Heart left ventricle (tissue), 16 donors: ENCODE measurements at regions not wholly inside any gene's neighbourhood (a gene's known extent, or its start where the extent isn't known, plus 50 kb on each side); places are given as distances from the start of the nearest gene placed in this dataset.

ENCODE experiments used
- ATAC-seq, 4 donors: fragments of 200-7000 bp; cut with Tn5 transposase; one replicate each; pipeline ENCODE4 v1.9.1; 2020 to 2022; ENCODE audit warnings: moderate library complexity in 4 of 4, mild to moderate bottlenecking in 3 of 4, moderate number of reproducible peaks in 1 of 4
- DNase-seq, 5 donors: peaks; one replicate each; pipeline ENCODE4 v3.0.0-alpha.2; 2020
- H3K27ac ChIP-seq, 12 donors: fragments of 200-600 bp; sonication (generic) in 4 of 12; one replicate each; pipeline versions ENCODE4 v1.5.0 to v1.8.0; 2016 to 2022; ENCODE audit warnings: mild to moderate bottlenecking in 2 of 12
- H3K27me3 ChIP-seq, 9 donors: fragments of 200-600 bp; sonication (generic) in 2 of 9; one replicate each; pipeline versions ENCODE4 v1.5.1 to v1.8.0; 2016 to 2022; ENCODE audit warnings: mild to moderate bottlenecking in 3 of 9
- H3K36me3 ChIP-seq, 9 donors: fragments of 200-600 bp; sonication (generic) in 2 of 9; one replicate each; pipeline versions ENCODE4 v1.5.0 to v1.8.0; 2018 to 2022; ENCODE audit warnings: mild to moderate bottlenecking in 2 of 9
- H3K4me1 ChIP-seq, 12 donors: fragments of 200-600 bp; sonication (generic) in 4 of 12; one replicate each; pipeline versions ENCODE4 v1.5.0 to v1.8.0; 2016 to 2022; ENCODE audit warnings: mild to moderate bottlenecking in 3 of 12
- H3K4me3 ChIP-seq, 12 donors: fragments of 200-600 bp; sonication (generic) in 4 of 12; one replicate each; pipeline versions ENCODE4 v1.5.0 to v1.8.0; 2017 to 2022; ENCODE audit warnings: mild to moderate bottlenecking in 9 of 12, moderate library complexity in 4 of 12
- H3K9me3 ChIP-seq, 12 donors: fragments of 200-600 bp; sonication (generic) in 4 of 12; one replicate each; pipeline versions ENCODE4 v1.5.0 to v1.8.0; 2016 to 2022; ENCODE audit warnings: mild to moderate bottlenecking in 1 of 12
- CTCF ChIP-seq, 12 donors: fragments of 200-600 bp; sonication (generic) in 4 of 12; IDR thresholded peaks; one replicate each; pipeline versions ENCODE4 v1.5.0 to v1.8.0; 2018 to 2022; ENCODE audit warnings: antibody characterized with exemption in 12 of 12, mild to moderate bottlenecking in 5 of 12
- POLR2A ChIP-seq, 2 donors: fragments of 450-650 bp; IDR thresholded peaks; one replicate each; pipeline ENCODE4 v1.6.1; 2017; ENCODE audit warnings: antibody characterized with exemption in 2 of 2, mild to moderate bottlenecking in 2 of 2, moderate library complexity in 2 of 2
- WGBS, 4 donors: extraction: QIAGEN DNeasy Blood & Tissue Kit in 2 of 4; methylation state at CpG; one replicate each; pipeline versions ENCODE4 v1.1.5 to v1.1.7; 2013 to 2018; 5-methylcytosine and 5-hydroxymethylcytosine counted together
- intact Hi-C, 10 donors: fragments of 100-400 bp; cut with DNase I; formaldehyde crosslinking; loops; one replicate each; pipeline versions ENCODE4 v1.11.1 to v1.14.2; 2022
- donor health status: ischemic (EF 13 %, LVEDD 7.1; RV severe dilation, severe dysfunction).
- donor health status: healthy with polysubstance abuse.
- donor health status: DM: no; HTN: yes; CAD: no.
- donor health status: DM: no; HTN: no; CAD: no.
- donor health status: ischemic (EF 25% LVEDD 6.9; RV normal size, moderate dysfunction).
- donor health status: ischemic (EF 25% LVEDD 5.7; RV mildly dilated, moderate dysfunction).
- donor health status: healthy.
- donor health status: DM: yes; HTN: yes; CAD: no.
- donor health status: ischemic (EF 35%, LVEDD 5.7; RV mildly dilated, moderate dysfunction).
- donor health status: nonischemic (EF 11% LVEDD 7.7; RV severe dilation, severe dysfunction).
- donor health status: DM: yes; HTN: yes; CAD: no.
- donor health status: PGD.
- donor health status: ischemic (EF 29% LVEDD 5.4; RV normal size, mild dysfunction).
- donor health status: nonischemic (EF 23%, LVEDD 6.1; RV moderate dilation, normal function).

- Histone ChIP-seq H3K4me3 (no peak overlapping the region), H3K27me3 (peaks cover 0 to 9% (median 0%) of the 10 kb centered on the region in 9 donors), H3K27ac (no peak overlapping the region), H3K4me1 (no peaks in the 10 kb centered on the region), H3K36me3 (no peaks in the 10 kb centered on the region), H3K9me3 (peaks cover 0 to 8% (median 0%) of the 10 kb centered on the region in 12 donors)
- DNase-seq (no peak), ATAC-seq (no peak)
- WGBS, 4 donors, result 23 to 36% (median 29%) methylated on average over 2 of the region's 2 CpGs
- no peak for TF ChIP-seq POLR2A (IDR thresholded peaks at IDR 0.05)
- TF ChIP-seq CTCF (IDR thresholded peaks at IDR 0.05), result no peak
- intact Hi-C loops, result no loop called here
These were observed 469.5 kb downstream of the VRK1 start for GRCh38 chr14:97266653-97267052.

GRCh38 chr14:97267509-97267908, 470.3 kb downstream of the VRK1 start:
- ATAC-seq (no peak), DNase-seq (no peak)
- intact Hi-C loops, result no loop called here
- peaks cover 0 to 11% (median 0%) of the 10 kb centered on the region in 9 donors for H3K27me3 ChIP-seq
- no peak overlapping the region for H3K27ac ChIP-seq
- H3K36me3 ChIP-seq, result no peaks in the 10 kb centered on the region
- TF ChIP-seq POLR2A (IDR thresholded peaks at IDR 0.05), result no peak
- TF ChIP-seq CTCF (IDR thresholded peaks at IDR 0.05), result no peak
- no peak overlapping the region for H3K4me3 ChIP-seq
- no peaks in the 10 kb centered on the region for H3K9me3 ChIP-seq
- no peaks in the 10 kb centered on the region for H3K4me1 ChIP-seq

GRCh38 chr14:97268097-97268496, 470.9 kb downstream of the VRK1 start:
- DNase-seq, result no peak
- TF ChIP-seq POLR2A (IDR thresholded peaks at IDR 0.05) (no peak), CTCF (IDR thresholded peaks at IDR 0.05) (no peak)
- intact Hi-C loops, result no loop called here
- Histone ChIP-seq H3K36me3 (no peaks in the 10 kb centered on the region), H3K27me3 (peaks cover 0 to 13% (median 0%) of the 10 kb centered on the region in 9 donors), H3K9me3 (no peaks in the 10 kb centered on the region), H3K4me1 (no peaks in the 10 kb centered on the region), H3K4me3 (no peak overlapping the region), H3K27ac (no peak overlapping the region)
- ATAC-seq, result no peak
- WGBS, 4 donors, result 67 to 77% (median 74%) methylated on average over 2 of the region's 2 CpGs

GRCh38 chr14:97270308-97270707, 473.1 kb downstream of the VRK1 start:
- TF ChIP-seq POLR2A (IDR thresholded peaks at IDR 0.05) (no peak), CTCF (IDR thresholded peaks at IDR 0.05) (no peak)
- no peak overlapping the region for H3K4me3 ChIP-seq
- no peaks in the 10 kb centered on the region for H3K36me3 ChIP-seq
- WGBS, 4 donors, result 79 to 84% (median 81%) methylated on average over 4 of the region's 4 CpGs
- no peak overlapping the region for H3K27ac ChIP-seq
- H3K4me1 ChIP-seq, result no peaks in the 10 kb centered on the region
- H3K27me3 ChIP-seq, result peaks cover 0 to 17% (median 0%) of the 10 kb centered on the region in 9 donors
- intact Hi-C loops, result no loop called here
- H3K9me3 ChIP-seq, result no peaks in the 10 kb centered on the region
- DNase-seq, result no peak
- no peak for ATAC-seq
